Neural cell (in vitro differentiated cells): ENCODE measurements at regions not wholly inside any gene's neighbourhood (a gene's known extent, or its start where the extent isn't known, plus 50 kb on each side); places are given as distances from the start of the nearest gene placed in this dataset.
"Not testable (repeated sequence)": the region's sequence is repeated elsewhere in the genome, so short reads cannot be mapped to it uniquely, and the experiment has no call there.

Source experiments
- H2AFZ ChIP-seq: fragments of 200-600, 300-800 bp; sonication (generic), shearing (Covaris generic); 2 replicates; pipeline ENCODE4 v1.6.0; 2014; ENCODE audit warnings: low read depth, mild to moderate bottlenecking, antibody characterized with exemption, low read length, moderate library complexity
- H3F3A ChIP-seq: fragments of 200-600 bp; shearing (Covaris generic); 2 replicates; pipeline ENCODE4 v1.6.1; 2016; ENCODE audit warnings: mild to moderate bottlenecking, moderate library complexity, mixed read lengths, antibody characterized with exemption, low read length; ENCODE audit not compliant: insufficient read depth, poor library complexity, severe bottlenecking
- H3K27ac ChIP-seq: fragments of 200-600, 300-800 bp; sonication (generic), shearing (Covaris generic); 2 replicates; pipeline ENCODE4 v1.5.1; 2014; ENCODE audit warnings: mild to moderate bottlenecking, low read length, moderate library complexity
- H3K27me3 ChIP-seq: fragments of 300-800, 200-600 bp; sonication (generic), shearing (Covaris generic); 2 replicates; pipeline ENCODE4 v1.6.0; 2014; ENCODE audit warnings: mild to moderate bottlenecking, low read depth, low read length, moderate library complexity; ENCODE audit not compliant: insufficient read depth
- H3K36me3 ChIP-seq: fragments of 300-800, 200-600 bp; sonication (generic), shearing (Covaris generic); 2 replicates; pipeline ENCODE4 v1.5.1; 2014; ENCODE audit warnings: mild to moderate bottlenecking, antibody characterized with exemption, low read length, moderate library complexity; ENCODE audit not compliant: insufficient read depth
- H3K4me2 ChIP-seq: fragments of 300-800, 200-600 bp; sonication (generic), shearing (Covaris generic); 2 replicates; pipeline ENCODE4 v1.6.0; 2014; ENCODE audit warnings: mild to moderate bottlenecking, low read length
- H3K4me3 ChIP-seq: fragments of 300-800, 200-600 bp; sonication (generic), shearing (Covaris generic); 2 replicates; pipeline ENCODE4 v1.5.1; 2014; ENCODE audit warnings: mild to moderate bottlenecking, low read length, moderate library complexity
- H3K79me2 ChIP-seq: fragments of 200-600 bp; shearing (Covaris generic); replicated peaks from 2 replicates; pipeline ENCODE4 v1.6.0; 2014; ENCODE audit warnings: mild to moderate bottlenecking, low read length, moderate library complexity; ENCODE audit not compliant: insufficient read depth
- H3K9ac ChIP-seq: fragments of 300-800, 200-600 bp; sonication (generic), shearing (Covaris generic); 2 replicates; pipeline ENCODE4 v1.6.1; 2016; ENCODE audit warnings: mild to moderate bottlenecking, low read length, mixed read lengths
- H3K9me2 ChIP-seq: fragments of 200-600 bp; shearing (Covaris generic); 2 replicates; pipeline ENCODE4 v1.6.1; 2016; ENCODE audit warnings: mild to moderate bottlenecking, low read length, mixed read lengths; ENCODE audit not compliant: insufficient read depth
- H3K9me3 ChIP-seq: fragments of 200-600, 300-800 bp; sonication (generic), shearing (Covaris generic); 2 replicates; pipeline ENCODE4 v1.6.1; 2016; ENCODE audit warnings: mild to moderate bottlenecking, mixed run types, low read length, moderate library complexity, mixed read lengths
- H4K20me1 ChIP-seq: fragments of 200-600 bp; shearing (Covaris generic); 2 replicates; pipeline ENCODE4 v1.6.1; 2016; ENCODE audit warnings: mild to moderate bottlenecking, mixed run types; ENCODE audit not compliant: insufficient read depth
- EP300 ChIP-seq: fragments of 450-650 bp; conservative IDR thresholded peaks from 2 replicates; pipeline ENCODE4 v1.6.1; 2014; ENCODE audit warnings: antibody characterized with exemption, mild to moderate bottlenecking, moderate library complexity; ENCODE audit not compliant: poor library complexity, severe bottlenecking
- EZH2 ChIP-seq: fragments of 200-600, 300-800 bp; shearing (Covaris generic), sonication (generic); IDR thresholded peaks from 2 replicates; pipeline ENCODE4 v1.6.1; 2014; ENCODE audit warnings: antibody characterized with exemption, low read length, borderline replicate concordance, mild to moderate bottlenecking; ENCODE audit not compliant: insufficient read depth, poor library complexity, severe bottlenecking
- MXI1 ChIP-seq: fragments of 450-650 bp; conservative IDR thresholded peaks from 2 replicates; pipeline ENCODE4 v1.6.1; 2014; ENCODE audit warnings: antibody characterized with exemption, mild to moderate bottlenecking; ENCODE audit not compliant: poor library complexity, severe bottlenecking
- POLR2AphosphoS5 ChIP-seq: IDR thresholded peaks from 2 replicates; pipeline ENCODE4 v1.6.1; 2012
- RAD21 ChIP-seq: fragments of 450-650 bp; conservative IDR thresholded peaks from 2 replicates; pipeline ENCODE4 v1.6.1; 2014; ENCODE audit warnings: antibody characterized with exemption, mild to moderate bottlenecking, moderate library complexity
- SMC3 ChIP-seq: fragments of 450-650 bp; conservative IDR thresholded peaks from 2 replicates; pipeline ENCODE4 v1.6.1; 2014; ENCODE audit warnings: antibody characterized with exemption, mild to moderate bottlenecking, moderate library complexity; ENCODE audit not compliant: poor library complexity
- TAF1 ChIP-seq: IDR thresholded peaks from 2 replicates; pipeline ENCODE4 v1.6.1; 2012; ENCODE audit warnings: low read depth
- TF ChIP-seq, protein P1 (sequence below): fragments of 450-650 bp; IDR thresholded peaks from 2 replicates; pipeline ENCODE4 v1.5.1; 2014; ENCODE audit warnings: antibody characterized with exemption, mild to moderate bottlenecking, moderate library complexity; ENCODE audit not compliant: poor library complexity, severe bottlenecking
- TF ChIP-seq, protein P2 (sequence below): IDR thresholded peaks from 2 replicates; pipeline ENCODE4 v1.6.1; 2012; ENCODE audit warnings: borderline replicate concordance

DNA sequence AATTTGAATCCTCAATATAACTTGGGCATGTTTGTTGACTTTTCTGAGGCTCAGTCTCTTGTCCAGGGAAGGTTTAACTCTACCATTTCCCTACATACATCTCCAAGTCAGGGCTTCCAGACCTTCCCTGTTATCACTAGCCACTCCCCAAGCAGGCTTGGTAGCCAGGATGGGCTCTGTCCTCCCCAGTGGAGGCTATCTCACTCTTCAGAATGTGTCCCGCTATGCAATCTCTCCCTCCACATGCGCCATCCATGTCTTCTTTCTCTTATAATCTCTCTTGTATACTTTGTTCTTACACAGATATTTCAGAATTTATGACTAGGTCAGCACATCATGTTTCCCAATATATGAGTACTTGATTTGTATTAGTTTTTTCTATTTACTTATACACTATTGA, 310.4 kb downstream of the HGF start:
- no peak overlapping the region for H3K4me3 ChIP-seq
- no peaks in the 10 kb centered on the region for H3K9me3 ChIP-seq
- H3K27me3 ChIP-seq: no peaks in the 10 kb centered on the region
- no peaks in the 10 kb centered on the region for H3K36me3 ChIP-seq
- no peaks in the 10 kb centered on the region for H3K9me2 ChIP-seq
- no peak overlapping the region for H3K4me2 ChIP-seq
- H3K9ac ChIP-seq: no peak overlapping the region
- no peaks in the 10 kb centered on the region for H3K79me2 ChIP-seq
- TF ChIP-seq POLR2AphosphoS5: no peak
- TF ChIP-seq RAD21: no peak
- H3K27ac ChIP-seq: no peak overlapping the region
- no peak overlapping the region for H2AFZ ChIP-seq
- no peaks in the 10 kb centered on the region for H3F3A ChIP-seq
- H4K20me1 ChIP-seq: no peaks in the 10 kb centered on the region

DNA sequence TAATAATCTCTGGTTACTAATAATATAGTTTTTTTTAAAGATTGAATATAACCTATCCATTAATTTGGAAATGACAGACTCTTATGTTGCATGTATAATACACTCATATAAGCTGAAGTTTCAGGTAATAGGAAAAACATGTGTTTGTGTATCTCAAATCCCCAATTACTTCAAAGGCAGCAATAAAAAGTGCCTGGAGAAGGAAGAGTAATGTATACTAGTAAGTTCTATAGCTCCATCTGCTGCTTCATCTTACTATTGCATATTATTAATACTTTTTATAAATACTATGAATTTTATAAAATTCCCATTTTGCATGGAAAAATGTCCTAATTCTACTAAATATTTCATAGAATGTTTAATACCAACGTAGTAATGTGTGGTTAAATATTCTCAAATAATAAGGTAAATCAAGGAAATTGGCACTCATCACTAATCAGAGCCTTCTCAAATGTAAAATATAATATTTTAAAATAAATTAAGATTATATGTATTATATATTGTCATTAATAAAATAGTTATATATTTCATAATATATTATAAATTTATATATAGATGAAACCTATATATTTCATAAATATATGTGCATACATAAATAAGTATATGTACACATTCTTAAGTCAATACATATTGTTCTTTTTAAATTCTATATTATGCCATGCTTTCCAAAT, 311.9 kb downstream of the HGF start:
- no peak overlapping the region for H3K27ac ChIP-seq
- H3K36me3 ChIP-seq: no peaks in the 10 kb centered on the region
- H3K79me2 ChIP-seq: no peaks in the 10 kb centered on the region
- no peaks in the 10 kb centered on the region for H4K20me1 ChIP-seq
- H3K4me2 ChIP-seq: no peak overlapping the region
- no peaks in the 10 kb centered on the region for H3K9me3 ChIP-seq
- H2AFZ ChIP-seq: no peak overlapping the region
- no peak overlapping the region for H3K4me3 ChIP-seq
- no peak overlapping the region for H3K9ac ChIP-seq
- no peaks in the 10 kb centered on the region for H3K9me2 ChIP-seq
- H3K27me3 ChIP-seq: no peaks in the 10 kb centered on the region
- no peaks in the 10 kb centered on the region for H3F3A ChIP-seq
- TF ChIP-seq RAD21 (peak; percentile 81), POLR2AphosphoS5 (no peak), SMC3 (peak; percentile 84)
- TF ChIP-seq, protein P1, sequence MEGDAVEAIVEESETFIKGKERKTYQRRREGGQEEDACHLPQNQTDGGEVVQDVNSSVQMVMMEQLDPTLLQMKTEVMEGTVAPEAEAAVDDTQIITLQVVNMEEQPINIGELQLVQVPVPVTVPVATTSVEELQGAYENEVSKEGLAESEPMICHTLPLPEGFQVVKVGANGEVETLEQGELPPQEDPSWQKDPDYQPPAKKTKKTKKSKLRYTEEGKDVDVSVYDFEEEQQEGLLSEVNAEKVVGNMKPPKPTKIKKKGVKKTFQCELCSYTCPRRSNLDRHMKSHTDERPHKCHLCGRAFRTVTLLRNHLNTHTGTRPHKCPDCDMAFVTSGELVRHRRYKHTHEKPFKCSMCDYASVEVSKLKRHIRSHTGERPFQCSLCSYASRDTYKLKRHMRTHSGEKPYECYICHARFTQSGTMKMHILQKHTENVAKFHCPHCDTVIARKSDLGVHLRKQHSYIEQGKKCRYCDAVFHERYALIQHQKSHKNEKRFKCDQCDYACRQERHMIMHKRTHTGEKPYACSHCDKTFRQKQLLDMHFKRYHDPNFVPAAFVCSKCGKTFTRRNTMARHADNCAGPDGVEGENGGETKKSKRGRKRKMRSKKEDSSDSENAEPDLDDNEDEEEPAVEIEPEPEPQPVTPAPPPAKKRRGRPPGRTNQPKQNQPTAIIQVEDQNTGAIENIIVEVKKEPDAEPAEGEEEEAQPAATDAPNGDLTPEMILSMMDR: peak; percentile 70

DNA sequence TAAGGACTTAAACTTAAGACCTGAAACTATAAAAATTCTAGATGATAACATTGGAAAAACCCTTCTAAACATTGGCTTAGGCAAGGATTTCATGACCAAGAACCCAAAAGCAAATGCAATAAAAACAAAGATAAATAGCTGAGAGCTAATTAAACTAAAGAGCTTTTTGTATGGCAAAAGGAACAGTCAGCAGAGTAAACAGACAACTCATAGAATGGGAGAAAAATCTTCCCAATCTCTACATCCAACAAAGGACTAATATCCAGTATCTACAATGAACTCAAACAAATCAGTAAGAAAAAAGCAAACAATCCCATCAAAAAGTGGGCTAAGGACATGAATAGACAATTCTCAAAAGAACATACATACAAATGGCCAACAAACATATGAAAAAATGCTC, 316.1 kb downstream of the HGF start:
- H3K27ac ChIP-seq, H3K79me2 ChIP-seq, H2AFZ ChIP-seq, H3K4me3 ChIP-seq, H3K4me2 ChIP-seq, H3K9ac ChIP-seq, H3K9me3 ChIP-seq, H3K9me2 ChIP-seq, H3K36me3 ChIP-seq, H4K20me1 ChIP-seq, H3F3A ChIP-seq, H3K27me3 ChIP-seq: not testable (repeated sequence)

DNA sequence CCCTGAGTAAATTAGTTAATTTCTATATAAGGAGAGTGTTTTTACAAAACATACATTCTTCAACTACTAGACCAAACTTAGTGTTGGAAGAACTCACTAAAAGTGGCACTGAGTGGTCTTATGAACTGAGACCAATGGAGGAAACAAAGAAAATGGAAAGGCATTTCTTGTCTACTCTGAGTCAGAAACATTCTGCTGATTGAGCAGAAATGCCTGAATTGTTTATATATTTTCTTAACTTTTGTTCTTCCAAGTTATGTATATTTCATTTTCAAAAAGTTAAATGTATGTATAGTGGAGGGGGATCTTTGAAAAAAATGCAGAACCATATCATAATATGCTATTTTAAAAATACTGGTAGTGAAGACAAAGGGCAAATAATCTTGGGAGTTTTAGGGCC, 320.7 kb downstream of the HGF start:
- no peak overlapping the region for H3K4me3 ChIP-seq
- H3K27me3 ChIP-seq: no peaks in the 10 kb centered on the region
- H3K36me3 ChIP-seq: no peaks in the 10 kb centered on the region
- H4K20me1 ChIP-seq: no peaks in the 10 kb centered on the region
- no peak overlapping the region for H3K27ac ChIP-seq
- no peak overlapping the region for H2AFZ ChIP-seq
- H3K79me2 ChIP-seq: no peaks in the 10 kb centered on the region
- no peaks in the 10 kb centered on the region for H3K9me3 ChIP-seq
- H3F3A ChIP-seq: no peaks in the 10 kb centered on the region
- no peak overlapping the region for H3K4me2 ChIP-seq
- no peak overlapping the region for H3K9ac ChIP-seq
- H3K9me2 ChIP-seq: no peaks in the 10 kb centered on the region
- TF ChIP-seq TAF1 (no peak), POLR2AphosphoS5 (no peak), SMC3 (no peak), RAD21 (no peak), EZH2 (no peak), MXI1 (no peak), EP300 (no peak)
- TF ChIP-seq, protein P2, sequence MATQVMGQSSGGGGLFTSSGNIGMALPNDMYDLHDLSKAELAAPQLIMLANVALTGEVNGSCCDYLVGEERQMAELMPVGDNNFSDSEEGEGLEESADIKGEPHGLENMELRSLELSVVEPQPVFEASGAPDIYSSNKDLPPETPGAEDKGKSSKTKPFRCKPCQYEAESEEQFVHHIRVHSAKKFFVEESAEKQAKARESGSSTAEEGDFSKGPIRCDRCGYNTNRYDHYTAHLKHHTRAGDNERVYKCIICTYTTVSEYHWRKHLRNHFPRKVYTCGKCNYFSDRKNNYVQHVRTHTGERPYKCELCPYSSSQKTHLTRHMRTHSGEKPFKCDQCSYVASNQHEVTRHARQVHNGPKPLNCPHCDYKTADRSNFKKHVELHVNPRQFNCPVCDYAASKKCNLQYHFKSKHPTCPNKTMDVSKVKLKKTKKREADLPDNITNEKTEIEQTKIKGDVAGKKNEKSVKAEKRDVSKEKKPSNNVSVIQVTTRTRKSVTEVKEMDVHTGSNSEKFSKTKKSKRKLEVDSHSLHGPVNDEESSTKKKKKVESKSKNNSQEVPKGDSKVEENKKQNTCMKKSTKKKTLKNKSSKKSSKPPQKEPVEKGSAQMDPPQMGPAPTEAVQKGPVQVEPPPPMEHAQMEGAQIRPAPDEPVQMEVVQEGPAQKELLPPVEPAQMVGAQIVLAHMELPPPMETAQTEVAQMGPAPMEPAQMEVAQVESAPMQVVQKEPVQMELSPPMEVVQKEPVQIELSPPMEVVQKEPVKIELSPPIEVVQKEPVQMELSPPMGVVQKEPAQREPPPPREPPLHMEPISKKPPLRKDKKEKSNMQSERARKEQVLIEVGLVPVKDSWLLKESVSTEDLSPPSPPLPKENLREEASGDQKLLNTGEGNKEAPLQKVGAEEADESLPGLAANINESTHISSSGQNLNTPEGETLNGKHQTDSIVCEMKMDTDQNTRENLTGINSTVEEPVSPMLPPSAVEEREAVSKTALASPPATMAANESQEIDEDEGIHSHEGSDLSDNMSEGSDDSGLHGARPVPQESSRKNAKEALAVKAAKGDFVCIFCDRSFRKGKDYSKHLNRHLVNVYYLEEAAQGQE: no peak
- TF ChIP-seq, protein P1: no peak
